NK-92 (cell line): ENCODE measurements at regions not wholly inside any gene's neighbourhood (a gene's known extent, or its start where the extent isn't known, plus 50 kb on each side); places are given as distances from the start of the nearest gene placed in this dataset.

Source experiments
- DNase-seq: peaks from one replicate; lab custom pipeline; 2025; ENCODE audit not compliant: unreplicated experiment; lab: John Stamatoyannopoulos, UW

GRCh38 chr13:33462109-33462508 is 176.6 kb upstream of the STARD13 start:
- DNase-seq = no peak

DNA sequence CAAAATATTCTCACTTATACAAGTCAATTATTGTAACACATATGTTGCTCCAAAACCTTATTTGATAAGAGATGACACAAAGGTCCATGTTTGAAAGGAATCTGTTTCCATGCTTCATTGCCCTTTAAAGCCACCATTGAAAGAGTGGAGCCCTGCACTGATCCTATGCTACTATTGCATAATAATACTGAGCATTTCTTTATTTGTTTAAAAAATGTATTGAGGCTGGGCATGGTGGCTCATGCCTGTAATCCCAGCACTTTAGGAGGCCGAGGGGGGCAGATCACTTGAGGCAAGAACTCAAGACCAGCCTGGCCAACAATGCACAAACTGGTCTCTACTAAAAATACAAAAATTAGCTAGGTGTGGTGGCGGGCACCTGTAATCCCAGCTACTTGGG is 178.8 kb upstream of the STARD13 start:
- DNase-seq = no peak

DNA sequence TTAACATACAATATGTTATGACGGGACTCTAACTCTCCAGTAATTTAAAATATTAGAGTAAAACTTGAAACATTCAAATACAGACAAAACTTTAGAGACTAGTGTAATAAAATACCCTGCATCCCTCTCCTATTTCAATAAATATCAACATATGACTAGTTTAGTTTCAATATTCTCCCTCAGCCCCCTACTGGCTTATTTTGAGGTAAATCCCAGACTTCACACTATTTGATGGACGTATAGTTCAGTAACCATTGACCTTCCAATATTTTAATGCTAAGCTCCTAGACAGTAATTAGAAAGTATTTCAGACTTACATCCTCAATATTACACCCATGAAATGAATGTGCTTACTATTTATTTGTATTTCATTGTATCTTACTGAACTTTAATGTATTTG is 180.7 kb upstream of the STARD13 start:
- no peak for DNase-seq

DNA sequence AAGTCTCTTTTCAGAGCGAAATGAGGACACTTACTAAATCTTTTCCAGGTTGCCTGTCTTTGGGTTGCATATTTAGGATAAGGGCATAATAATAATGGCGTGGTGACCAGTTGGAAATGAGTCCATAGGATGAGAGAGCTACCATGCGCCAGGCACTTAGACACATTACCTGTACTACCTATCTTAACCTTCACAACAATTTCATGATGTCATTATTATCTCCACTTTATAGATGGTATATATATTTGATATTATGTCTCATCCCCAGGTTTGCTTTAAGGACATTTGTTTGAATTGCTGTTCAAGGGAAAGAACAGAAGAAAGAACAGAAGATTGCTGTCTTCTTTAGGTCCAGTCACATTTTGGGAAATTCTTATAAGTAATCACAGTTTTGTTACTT is 182.0 kb upstream of the STARD13 start:
- DNase-seq = no peak

DNA sequence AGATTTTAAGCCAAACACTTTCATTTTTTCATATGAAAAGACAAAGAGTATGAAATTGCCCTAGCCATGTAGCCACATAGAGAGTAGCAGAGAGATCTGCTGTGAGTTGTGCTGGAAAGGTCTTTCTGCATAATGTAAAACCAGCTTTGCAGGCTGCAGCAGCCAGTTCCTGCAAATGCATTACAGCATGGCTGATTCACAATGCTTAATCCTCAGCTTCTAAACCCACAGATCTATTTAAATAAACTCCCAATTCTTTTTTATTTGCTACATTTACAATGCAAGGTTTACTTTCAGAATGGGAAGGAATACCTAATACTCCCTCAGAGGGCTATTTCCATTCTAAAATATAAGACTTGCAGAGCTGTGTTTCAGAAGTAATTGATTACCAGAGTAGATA is 185.6 kb upstream of the STARD13 start:
- no peak for DNase-seq

GRCh38 chr13:33472446-33472845 is 186.9 kb upstream of the STARD13 start:
- no peak for DNase-seq

DNA sequence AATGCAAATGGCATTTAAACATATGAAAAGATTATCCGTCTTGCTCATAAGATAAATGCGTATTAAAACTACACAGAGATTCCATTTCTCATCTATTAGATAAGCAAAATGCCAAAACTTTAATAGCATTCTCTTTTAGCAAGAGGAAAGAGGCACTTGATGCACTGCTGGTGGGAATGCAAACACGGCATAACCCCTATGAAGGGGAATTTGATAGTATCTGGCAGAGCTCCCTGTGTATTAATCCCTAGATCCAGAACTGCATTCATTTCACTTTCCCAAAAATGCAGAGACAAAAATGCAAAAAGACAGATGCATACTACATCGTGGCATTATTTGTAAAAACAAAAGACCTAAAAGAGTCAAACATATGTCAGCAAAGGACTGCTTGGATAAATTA is 193.6 kb upstream of the STARD13 start:
- DNase-seq = no peak

DNA sequence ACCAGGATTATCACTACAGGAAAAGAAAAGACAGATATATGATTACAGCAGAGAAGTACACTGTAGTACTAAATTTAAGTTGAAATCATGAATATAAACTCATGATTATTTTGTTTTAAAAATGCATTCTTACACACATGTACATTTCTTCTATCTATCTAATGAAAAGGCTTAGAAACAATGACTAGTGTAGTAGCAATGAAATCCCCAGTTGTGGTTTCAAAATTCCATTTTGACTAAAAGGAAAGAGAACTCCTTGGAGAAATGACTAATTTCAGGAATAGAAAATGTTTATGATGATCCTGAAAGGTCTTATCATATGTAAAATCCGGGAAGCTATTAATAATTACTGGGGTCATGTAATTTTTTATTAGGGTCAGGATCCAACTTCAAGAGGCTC is 195.0 kb upstream of the STARD13 start:
- DNase-seq = no peak

- no peak for DNase-seq
These were observed 197.9 kb upstream of the STARD13 start for GRCh38 chr13:33483471-33483870.

- no peak for DNase-seq
These were observed 199.7 kb upstream of the STARD13 start for GRCh38 chr13:33485247-33485646.

- no peak for DNase-seq
These were observed 202.2 kb upstream of the STARD13 start for GRCh38 chr13:33487575-33488243.

DNA sequence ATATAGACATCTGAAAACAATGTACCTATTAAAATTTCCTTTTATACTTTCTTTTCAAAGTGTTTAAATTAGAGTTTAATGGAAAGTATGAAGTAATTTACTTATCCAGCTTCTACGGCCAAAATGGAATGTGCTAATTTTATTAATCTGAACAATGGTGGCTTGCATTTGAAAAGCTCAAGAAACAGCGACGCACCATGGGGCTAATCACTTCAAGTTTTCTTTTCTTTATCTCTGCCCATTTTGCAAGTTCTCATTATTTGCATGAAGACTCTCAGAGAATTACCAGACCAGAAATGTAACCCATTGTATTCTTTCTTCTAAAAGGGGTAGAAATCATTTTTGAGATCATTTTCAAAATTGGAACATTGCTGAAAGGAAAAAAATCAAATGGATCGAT is 204.0 kb upstream of the STARD13 start:
- no peak for DNase-seq

- DNase-seq = no peak
These were observed 205.1 kb upstream of the STARD13 start for GRCh38 chr13:33490461-33491327.

GRCh38 chr13:33493672-33494365 is 208.3 kb upstream of the STARD13 start:
- no peak for DNase-seq

GRCh38 chr13:33494596-33495204 is 209.1 kb upstream of the STARD13 start:
- DNase-seq = no peak

- no peak for DNase-seq
These were observed 210.8 kb upstream of the STARD13 start for GRCh38 chr13:33496336-33496735.

GRCh38 chr13:33497146-33497845 is 211.7 kb upstream of the STARD13 start:
- DNase-seq = no peak

- no peak for DNase-seq
These were observed 222.5 kb upstream of the STARD13 start for GRCh38 chr13:33508060-33508459.

DNA sequence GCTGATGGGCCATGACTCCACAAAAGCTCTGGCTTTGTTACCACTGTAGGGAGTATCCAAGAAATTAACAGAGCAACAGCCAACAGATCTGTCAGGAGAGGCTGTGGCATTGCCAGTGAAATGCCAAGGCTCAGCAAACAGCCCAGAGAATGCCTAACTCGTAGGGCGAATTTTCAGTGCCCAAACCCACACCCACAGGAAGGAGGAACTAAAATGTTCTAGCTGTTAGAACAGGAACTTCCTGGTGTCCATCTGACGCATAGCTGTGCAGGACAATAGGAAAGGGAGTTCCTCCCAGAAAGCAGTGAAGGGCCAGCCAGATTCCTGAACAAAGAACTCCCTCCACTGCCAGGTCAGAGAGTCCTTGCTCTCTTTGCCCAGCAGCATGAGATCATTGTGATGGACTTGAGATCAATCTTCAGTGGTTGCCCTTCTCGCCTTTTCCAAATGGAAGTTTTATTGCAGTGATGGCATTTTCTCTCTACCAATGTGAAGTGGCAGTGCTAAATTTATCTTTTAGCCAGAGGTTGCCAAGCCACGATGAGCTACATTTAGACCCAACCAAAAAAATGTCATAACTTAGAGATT is 224.2 kb upstream of the STARD13 start:
- no peak for DNase-seq

GRCh38 chr13:33510350-33510970 is 224.9 kb upstream of the STARD13 start:
- DNase-seq = no peak
